NB4 (cell line): ENCODE measurements at regions not wholly inside any gene's neighbourhood (a gene's known extent, or its start where the extent isn't known, plus 50 kb on each side); places are given as distances from the start of the nearest gene placed in this dataset.

Source experiments
- CTCF ChIP-seq: IDR thresholded peaks from one replicate; pipeline ENCODE4 v1.5.1; 2012; ENCODE audit warnings: low read depth, low read length
- MAX ChIP-seq: IDR thresholded peaks from 2 replicates; pipeline ENCODE4 v1.6.1; 2011; ENCODE audit warnings: low read depth, low read length
- MYC ChIP-seq: IDR thresholded peaks from 2 replicates; pipeline ENCODE4 v1.6.1; 2011; ENCODE audit warnings: low read depth, low read length
- POLR2A ChIP-seq: IDR thresholded peaks from 2 replicates; pipeline ENCODE4 v1.6.1; 2011; ENCODE audit warnings: mild to moderate bottlenecking; ENCODE audit not compliant: insufficient read length; ENCODE audit errors: extremely low read depth

- no peak for TF ChIP-seq CTCF
- no peak for TF ChIP-seq MAX
- no peak for TF ChIP-seq POLR2A
- no peak for TF ChIP-seq MYC
Measured at GRCh38 chr1:232897949-232898465, 52.4 kb upstream of the NTPCR start.
